OCI-LY7 (cell line): ENCODE measurements at regions not wholly inside any gene's neighbourhood (a gene's known extent, or its start where the extent isn't known, plus 50 kb on each side); places are given as distances from the start of the nearest gene placed in this dataset.
"Not testable (repeated sequence)": the region's sequence is repeated elsewhere in the genome, so short reads cannot be mapped to it uniquely, and the experiment has no call there.

Experiments used
- BruUV-seq: library from RNA; stranded (reverse); fragments of 400-500 nt; replicated peaks from 2 replicates; lab custom pipeline; 2021; lab: Mats Ljungman, UMichigan
- CTCF ChIA-PET: fragments of 300-600 bp; sonication (Branson Sonifier 250); formaldehyde crosslinking; loops from one replicate; lab custom pipeline; 2022; ENCODE audit warnings: antibody characterized with exemption; ENCODE audit not compliant: unreplicated experiment; lab: Charles Lee
- POLR2A ChIA-PET: fragments of 300-600 bp; sonication (Branson Sonifier 250); formaldehyde crosslinking; loops from one replicate; lab custom pipeline; 2022; ENCODE audit warnings: antibody characterized with exemption; lab: Charles Lee
- DNase-seq: peaks from one replicate; pipeline ENCODE4 v3.0.0-alpha.2; 2015; ENCODE audit warnings: low spot score
- H2AFZ ChIP-seq: fragments of 200-600 bp; sonication (generic), shearing (Covaris generic); 2 replicates; pipeline ENCODE4 v1.6.1; 2014; ENCODE audit warnings: mild to moderate bottlenecking, antibody characterized with exemption, low read length, moderate library complexity
- H3K27ac ChIP-seq: fragments of 200-600 bp; sonication (generic); 2 replicates; pipeline ENCODE4 v1.5.1; 2014; ENCODE audit warnings: mixed run types, low read depth, mild to moderate bottlenecking, moderate library complexity, low read length, inconsistent platforms; ENCODE audit not compliant: poor library complexity, severe bottlenecking
- H3K36me3 ChIP-seq: fragments of 200-600 bp; sonication (generic); 2 replicates; pipeline ENCODE4 v1.6.1; 2014; ENCODE audit warnings: mild to moderate bottlenecking, antibody characterized with exemption, low read length, moderate library complexity, mixed read lengths; ENCODE audit not compliant: insufficient read depth
- H3K4me1 ChIP-seq: fragments of 200-600 bp; sonication (generic); 2 replicates; pipeline ENCODE4 v1.5.1; 2014; ENCODE audit warnings: mild to moderate bottlenecking, low read length; ENCODE audit not compliant: insufficient read depth, poor library complexity, severe bottlenecking
- H3K4me2 ChIP-seq: fragments of 200-600 bp; sonication (generic); 2 replicates; pipeline ENCODE4 v1.6.1; 2014; ENCODE audit warnings: mild to moderate bottlenecking, low read length
- H3K4me3 ChIP-seq: fragments of 200-600 bp; sonication (generic); 2 replicates; pipeline ENCODE4 v1.5.1; 2014; ENCODE audit warnings: mild to moderate bottlenecking, low read depth, low read length; ENCODE audit not compliant: poor library complexity, severe bottlenecking
- H3K79me2 ChIP-seq: fragments of 200-600 bp; sonication (generic); 2 replicates; pipeline ENCODE4 v1.6.1; 2016; ENCODE audit warnings: low read depth, mild to moderate bottlenecking, low read length, moderate library complexity, mixed read lengths; ENCODE audit not compliant: insufficient read depth
- H3K9me2 ChIP-seq: fragments of 200-600 bp; sonication (generic); 2 replicates; pipeline ENCODE4 v1.6.1; 2016; ENCODE audit warnings: mild to moderate bottlenecking, low read length, mixed read lengths; ENCODE audit not compliant: insufficient read depth
- H3K9me3 ChIP-seq: fragments of 200-600 bp; sonication (generic); 2 replicates; pipeline ENCODE4 v1.6.1; 2014; ENCODE audit warnings: mild to moderate bottlenecking, mixed run types, low read length, mixed read lengths
- H4K20me1 ChIP-seq: fragments of 200-600 bp; sonication (generic); 2 replicates; pipeline ENCODE4 v1.6.1; 2014; ENCODE audit warnings: mild to moderate bottlenecking, antibody characterized with exemption, low read length, moderate library complexity, mixed read lengths; ENCODE audit not compliant: insufficient read depth
- EZH2phosphoT487 ChIP-seq: fragments of 200-600 bp; sonication (generic); IDR thresholded peaks from 2 replicates; pipeline ENCODE4 v1.6.1; 2018; ENCODE audit warnings: low read depth, borderline replicate concordance, mild to moderate bottlenecking, mixed run types, antibody characterized with exemption, low read length, moderate library complexity, mixed read lengths
- intact Hi-C: fragments of 100-400 bp; cut with micrococcal nuclease; formaldehyde crosslinking; loops from one replicate; pipeline ENCODE4 v1.10.0; 2022; ENCODE audit not compliant: unreplicated experiment
- TF ChIP-seq, protein P1 (sequence below): fragments of 200-600 bp; sonication (generic); conservative IDR thresholded peaks from 2 replicates; pipeline ENCODE4 v1.5.1; 2014; ENCODE audit warnings: mild to moderate bottlenecking, antibody characterized with exemption, low read length, moderate library complexity, mixed read lengths

DNA sequence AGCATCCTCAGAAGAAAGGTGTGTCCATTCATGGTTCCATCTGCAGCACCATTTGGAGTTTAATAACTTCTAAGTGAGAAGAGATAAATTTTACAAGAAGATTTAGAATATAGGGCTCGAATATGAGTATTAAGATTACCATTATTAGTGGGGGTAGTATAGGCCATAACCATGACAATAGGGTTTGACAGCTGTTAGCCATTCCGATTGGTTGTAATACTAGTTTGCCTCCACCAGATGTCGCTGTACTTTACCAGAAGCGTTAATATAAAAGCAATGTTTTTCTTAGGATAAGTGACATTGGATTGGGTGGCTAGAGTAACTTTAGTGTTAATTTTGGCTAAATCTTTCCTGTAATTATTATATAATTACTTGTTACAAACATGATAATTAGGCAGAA is 107.5 kb upstream of the SRD5A2 start:
- H3K4me2 ChIP-seq: no peak overlapping the region
- BruUV-seq: no TSS peak
- no peaks in the 10 kb centered on the region for H4K20me1 ChIP-seq
- H3K4me3 ChIP-seq: no peak overlapping the region
- H3K36me3 ChIP-seq: no peaks in the 10 kb centered on the region
- intact Hi-C loops: no loop called here
- H3K4me1 ChIP-seq: no peaks in the 10 kb centered on the region
- ChIA-PET POLR2A (no interaction called here), CTCF (no interaction called here)
- no peak for TF ChIP-seq EZH2phosphoT487
- TF ChIP-seq, protein P1, sequence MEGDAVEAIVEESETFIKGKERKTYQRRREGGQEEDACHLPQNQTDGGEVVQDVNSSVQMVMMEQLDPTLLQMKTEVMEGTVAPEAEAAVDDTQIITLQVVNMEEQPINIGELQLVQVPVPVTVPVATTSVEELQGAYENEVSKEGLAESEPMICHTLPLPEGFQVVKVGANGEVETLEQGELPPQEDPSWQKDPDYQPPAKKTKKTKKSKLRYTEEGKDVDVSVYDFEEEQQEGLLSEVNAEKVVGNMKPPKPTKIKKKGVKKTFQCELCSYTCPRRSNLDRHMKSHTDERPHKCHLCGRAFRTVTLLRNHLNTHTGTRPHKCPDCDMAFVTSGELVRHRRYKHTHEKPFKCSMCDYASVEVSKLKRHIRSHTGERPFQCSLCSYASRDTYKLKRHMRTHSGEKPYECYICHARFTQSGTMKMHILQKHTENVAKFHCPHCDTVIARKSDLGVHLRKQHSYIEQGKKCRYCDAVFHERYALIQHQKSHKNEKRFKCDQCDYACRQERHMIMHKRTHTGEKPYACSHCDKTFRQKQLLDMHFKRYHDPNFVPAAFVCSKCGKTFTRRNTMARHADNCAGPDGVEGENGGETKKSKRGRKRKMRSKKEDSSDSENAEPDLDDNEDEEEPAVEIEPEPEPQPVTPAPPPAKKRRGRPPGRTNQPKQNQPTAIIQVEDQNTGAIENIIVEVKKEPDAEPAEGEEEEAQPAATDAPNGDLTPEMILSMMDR: peak; percentile 83
- H3K27ac ChIP-seq: no peak overlapping the region
- H3K9me2 ChIP-seq: no peaks in the 10 kb centered on the region
- peak; percentile 16 for DNase-seq
- H3K79me2 ChIP-seq: no peaks in the 10 kb centered on the region
- H3K9me3 ChIP-seq: peaks cover 22% of the 10 kb centered on the region
- H2AFZ ChIP-seq: no peak overlapping the region

DNA sequence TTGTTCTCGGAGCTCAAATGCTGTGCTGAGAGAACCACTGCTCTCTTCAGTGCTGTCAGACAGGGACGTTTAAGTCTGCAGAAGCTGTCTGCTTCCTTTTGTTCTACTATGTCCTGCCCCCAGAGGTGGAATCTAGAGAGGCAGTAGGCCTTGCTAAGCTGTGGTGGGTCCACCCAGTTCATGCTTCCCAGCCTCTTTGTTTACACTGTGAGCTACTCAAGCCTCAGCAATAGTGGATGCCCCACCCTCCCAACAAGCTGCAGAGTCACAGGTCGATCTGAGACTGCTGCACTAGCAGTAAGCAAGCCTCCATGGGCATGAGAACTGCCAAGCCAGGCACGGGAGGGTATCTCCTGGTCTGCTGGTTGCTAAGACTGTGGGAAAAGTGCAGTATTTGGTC is 102.8 kb upstream of the SRD5A2 start:
- H3K9me2 ChIP-seq, H3K27ac ChIP-seq, H3K36me3 ChIP-seq, DNase-seq, H3K4me3 ChIP-seq, H4K20me1 ChIP-seq, H3K4me2 ChIP-seq, intact Hi-C loops, BruUV-seq, H3K4me1 ChIP-seq, H3K79me2 ChIP-seq, CTCF ChIA-PET, H2AFZ ChIP-seq: not testable (repeated sequence)
- peaks cover 10% of the 10 kb centered on the region for H3K9me3 ChIP-seq
- POLR2A ChIA-PET: interaction anchor here (0.8 to 0.9 kb wide), 2 partner anchors 20 to 33 kb away, joined by 3 to 4 read pairs; no protein-coding TSS in a partner anchor

DNA sequence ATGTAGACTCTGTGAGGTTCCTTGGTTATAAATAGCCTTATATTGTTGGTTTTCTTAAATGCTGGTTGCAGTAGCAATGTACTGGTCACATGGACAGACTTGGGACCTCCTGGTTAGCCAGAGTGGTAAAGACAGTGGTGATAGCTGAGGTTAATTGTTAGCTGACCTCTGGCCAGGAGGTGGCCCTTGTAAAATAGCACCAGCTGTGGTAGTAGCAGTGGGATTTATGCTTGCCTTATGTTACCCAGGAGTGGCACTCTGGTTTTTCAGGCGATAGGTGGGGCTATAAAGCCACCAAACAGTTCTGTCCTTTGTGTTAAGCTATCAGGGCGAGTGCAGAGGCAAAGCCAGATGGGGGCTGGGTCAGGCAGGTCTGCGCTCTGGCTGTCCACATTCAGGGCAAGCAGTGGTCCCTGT is 94.8 kb upstream of the SRD5A2 start:
- ChIA-PET CTCF (no interaction called here), POLR2A (no interaction called here)
- H3K4me1 ChIP-seq: no peaks in the 10 kb centered on the region
- no peak for DNase-seq
- H3K36me3 ChIP-seq: no peaks in the 10 kb centered on the region
- no peak overlapping the region for H3K4me2 ChIP-seq
- no peaks in the 10 kb centered on the region for H3K79me2 ChIP-seq
- no peak for TF ChIP-seq EZH2phosphoT487
- TF ChIP-seq, protein P1: peak; percentile 48
- no peaks in the 10 kb centered on the region for H3K9me2 ChIP-seq
- no peak overlapping the region for H3K27ac ChIP-seq
- H4K20me1 ChIP-seq: no peaks in the 10 kb centered on the region
- no peak overlapping the region for H2AFZ ChIP-seq
- no peak overlapping the region for H3K4me3 ChIP-seq
- intact Hi-C loops: no loop called here
- H3K9me3 ChIP-seq: peaks cover 6% of the 10 kb centered on the region; the same call in 1 of the 2 replicates
- BruUV-seq: no TSS peak
